22Rv1 (cell line): ENCODE measurements at regions not wholly inside any gene's neighbourhood (a gene's known extent, or its start where the extent isn't known, plus 50 kb on each side); places are given as distances from the start of the nearest gene placed in this dataset.

Source experiments
- ZFX ChIP-seq: fragments of 450-650 bp; IDR thresholded peaks from 2 replicates; pipeline ENCODE4 v1.6.1; 2017; ENCODE audit warnings: antibody characterized with exemption, borderline replicate concordance
- TF ChIP-seq, protein P1 (sequence below): fragments of 450-650 bp; IDR thresholded peaks from 2 replicates; pipeline ENCODE4 v1.5.1; 2017; ENCODE audit warnings: mild to moderate bottlenecking

DNA sequence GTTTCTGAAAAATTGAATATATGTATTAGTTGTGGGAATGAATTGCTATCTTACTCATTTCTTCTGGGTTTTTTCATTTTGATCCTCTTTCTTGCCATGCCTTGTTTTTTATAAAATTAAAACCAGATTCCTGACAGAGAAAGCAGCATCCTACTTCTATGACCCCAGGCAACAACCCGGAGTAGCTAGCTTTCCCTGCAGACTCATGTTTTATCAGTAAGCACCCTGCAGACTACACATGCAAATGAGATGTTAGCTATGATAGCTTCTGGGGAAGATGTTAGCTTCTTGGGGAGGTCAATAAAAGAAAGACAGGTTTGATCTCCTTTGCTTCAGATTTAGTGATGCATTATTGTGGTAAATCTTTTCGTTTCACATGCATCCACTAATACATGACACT lies 1598.6 kb downstream of the SLITRK5 start:
- TF ChIP-seq, protein P1, sequence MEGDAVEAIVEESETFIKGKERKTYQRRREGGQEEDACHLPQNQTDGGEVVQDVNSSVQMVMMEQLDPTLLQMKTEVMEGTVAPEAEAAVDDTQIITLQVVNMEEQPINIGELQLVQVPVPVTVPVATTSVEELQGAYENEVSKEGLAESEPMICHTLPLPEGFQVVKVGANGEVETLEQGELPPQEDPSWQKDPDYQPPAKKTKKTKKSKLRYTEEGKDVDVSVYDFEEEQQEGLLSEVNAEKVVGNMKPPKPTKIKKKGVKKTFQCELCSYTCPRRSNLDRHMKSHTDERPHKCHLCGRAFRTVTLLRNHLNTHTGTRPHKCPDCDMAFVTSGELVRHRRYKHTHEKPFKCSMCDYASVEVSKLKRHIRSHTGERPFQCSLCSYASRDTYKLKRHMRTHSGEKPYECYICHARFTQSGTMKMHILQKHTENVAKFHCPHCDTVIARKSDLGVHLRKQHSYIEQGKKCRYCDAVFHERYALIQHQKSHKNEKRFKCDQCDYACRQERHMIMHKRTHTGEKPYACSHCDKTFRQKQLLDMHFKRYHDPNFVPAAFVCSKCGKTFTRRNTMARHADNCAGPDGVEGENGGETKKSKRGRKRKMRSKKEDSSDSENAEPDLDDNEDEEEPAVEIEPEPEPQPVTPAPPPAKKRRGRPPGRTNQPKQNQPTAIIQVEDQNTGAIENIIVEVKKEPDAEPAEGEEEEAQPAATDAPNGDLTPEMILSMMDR = no peak
- TF ChIP-seq ZFX = no peak
